ENCODE measurements at regions not wholly inside any gene's neighbourhood (a gene's known extent, or its start where the extent isn't known, plus 50 kb on each side); places are given as distances from the start of the nearest gene placed in this dataset.

DNA sequence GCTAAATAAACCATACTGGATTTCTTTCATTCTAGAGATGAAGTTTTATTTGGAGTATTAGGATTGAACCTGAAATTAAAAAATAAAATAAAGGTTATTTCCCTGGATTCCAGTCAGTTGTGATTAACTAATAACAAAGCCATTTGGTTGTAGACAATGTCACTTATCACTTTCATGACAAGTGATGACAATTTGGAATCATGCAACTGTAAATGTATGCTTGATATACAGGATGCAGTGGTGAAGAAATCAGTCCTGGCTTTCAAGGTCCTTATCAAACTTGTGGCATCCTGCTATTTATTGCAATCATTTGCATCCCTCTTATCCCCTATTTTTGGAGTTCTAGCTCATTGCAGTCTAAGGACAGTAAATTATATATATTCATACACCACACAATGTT is 425.2 kb downstream of the CHL1 start:
- DNase-seq (ENCODE audit: low spot score) (no peak), ATAC-seq (no peak)
- Histone ChIP-seq H3K27ac (ENCODE audit: low read depth) (no peak overlapping the region), H3K79me2 (replicated peaks; ENCODE audit: insufficient read depth) (no peaks in the 10 kb centered on the region), H2AFZ (no peak overlapping the region), H3F3A (replicated peaks; ENCODE audit: low read depth) (no peaks in the 10 kb centered on the region), H4K20me1 (replicated peaks; ENCODE audit: insufficient read depth) (no peaks in the 10 kb centered on the region), H3K9me2 (ENCODE audit: insufficient read depth) (no peaks in the 10 kb centered on the region), H3K4me1 (ENCODE audit: insufficient read depth) (no peaks in the 10 kb centered on the region), H3K36me3 (ENCODE audit: insufficient read depth) (no peaks in the 10 kb centered on the region), H3K4me2 (no peak overlapping the region), H3K4me3 (no peak overlapping the region), H3K27me3 (ENCODE audit: insufficient read depth) (no peaks in the 10 kb centered on the region)
- Mint-ChIP-seq H3K4me1 (no peaks in the 10 kb centered on the region), H3K9me3 (peaks cover 80% of the 10 kb centered on the region), H3K4me3 (no peak overlapping the region), H3K27ac (no peak overlapping the region), H3K36me3 (ENCODE audit: low read depth) (peaks cover 17% of the 10 kb centered on the region; the same call in 2 of the 3 replicates), H3K27me3 (ENCODE audit: insufficient read depth, low read depth, poor library complexity) (no peaks in the 10 kb centered on the region)
- TF ChIP-seq EZH2 (IDR thresholded peaks at IDR 0.05; ENCODE audit: low read depth, unreplicated experiment), result no peak
- TF ChIP-seq, protein P1, sequence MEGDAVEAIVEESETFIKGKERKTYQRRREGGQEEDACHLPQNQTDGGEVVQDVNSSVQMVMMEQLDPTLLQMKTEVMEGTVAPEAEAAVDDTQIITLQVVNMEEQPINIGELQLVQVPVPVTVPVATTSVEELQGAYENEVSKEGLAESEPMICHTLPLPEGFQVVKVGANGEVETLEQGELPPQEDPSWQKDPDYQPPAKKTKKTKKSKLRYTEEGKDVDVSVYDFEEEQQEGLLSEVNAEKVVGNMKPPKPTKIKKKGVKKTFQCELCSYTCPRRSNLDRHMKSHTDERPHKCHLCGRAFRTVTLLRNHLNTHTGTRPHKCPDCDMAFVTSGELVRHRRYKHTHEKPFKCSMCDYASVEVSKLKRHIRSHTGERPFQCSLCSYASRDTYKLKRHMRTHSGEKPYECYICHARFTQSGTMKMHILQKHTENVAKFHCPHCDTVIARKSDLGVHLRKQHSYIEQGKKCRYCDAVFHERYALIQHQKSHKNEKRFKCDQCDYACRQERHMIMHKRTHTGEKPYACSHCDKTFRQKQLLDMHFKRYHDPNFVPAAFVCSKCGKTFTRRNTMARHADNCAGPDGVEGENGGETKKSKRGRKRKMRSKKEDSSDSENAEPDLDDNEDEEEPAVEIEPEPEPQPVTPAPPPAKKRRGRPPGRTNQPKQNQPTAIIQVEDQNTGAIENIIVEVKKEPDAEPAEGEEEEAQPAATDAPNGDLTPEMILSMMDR (conservative IDR thresholded peaks at IDR 0.05; ENCODE audit: low read depth in 2 of 2), result no peak
- no peak for TF ChIP-seq ZNF331 (CRISPR knock-in tag; IDR thresholded peaks at IDR 0.05; ENCODE audit: low read depth)
- TF ChIP-seq STAT1 (IDR thresholded peaks at IDR 0.05; ENCODE audit: unreplicated experiment), result no peak
- TF ChIP-seq, protein P2, sequence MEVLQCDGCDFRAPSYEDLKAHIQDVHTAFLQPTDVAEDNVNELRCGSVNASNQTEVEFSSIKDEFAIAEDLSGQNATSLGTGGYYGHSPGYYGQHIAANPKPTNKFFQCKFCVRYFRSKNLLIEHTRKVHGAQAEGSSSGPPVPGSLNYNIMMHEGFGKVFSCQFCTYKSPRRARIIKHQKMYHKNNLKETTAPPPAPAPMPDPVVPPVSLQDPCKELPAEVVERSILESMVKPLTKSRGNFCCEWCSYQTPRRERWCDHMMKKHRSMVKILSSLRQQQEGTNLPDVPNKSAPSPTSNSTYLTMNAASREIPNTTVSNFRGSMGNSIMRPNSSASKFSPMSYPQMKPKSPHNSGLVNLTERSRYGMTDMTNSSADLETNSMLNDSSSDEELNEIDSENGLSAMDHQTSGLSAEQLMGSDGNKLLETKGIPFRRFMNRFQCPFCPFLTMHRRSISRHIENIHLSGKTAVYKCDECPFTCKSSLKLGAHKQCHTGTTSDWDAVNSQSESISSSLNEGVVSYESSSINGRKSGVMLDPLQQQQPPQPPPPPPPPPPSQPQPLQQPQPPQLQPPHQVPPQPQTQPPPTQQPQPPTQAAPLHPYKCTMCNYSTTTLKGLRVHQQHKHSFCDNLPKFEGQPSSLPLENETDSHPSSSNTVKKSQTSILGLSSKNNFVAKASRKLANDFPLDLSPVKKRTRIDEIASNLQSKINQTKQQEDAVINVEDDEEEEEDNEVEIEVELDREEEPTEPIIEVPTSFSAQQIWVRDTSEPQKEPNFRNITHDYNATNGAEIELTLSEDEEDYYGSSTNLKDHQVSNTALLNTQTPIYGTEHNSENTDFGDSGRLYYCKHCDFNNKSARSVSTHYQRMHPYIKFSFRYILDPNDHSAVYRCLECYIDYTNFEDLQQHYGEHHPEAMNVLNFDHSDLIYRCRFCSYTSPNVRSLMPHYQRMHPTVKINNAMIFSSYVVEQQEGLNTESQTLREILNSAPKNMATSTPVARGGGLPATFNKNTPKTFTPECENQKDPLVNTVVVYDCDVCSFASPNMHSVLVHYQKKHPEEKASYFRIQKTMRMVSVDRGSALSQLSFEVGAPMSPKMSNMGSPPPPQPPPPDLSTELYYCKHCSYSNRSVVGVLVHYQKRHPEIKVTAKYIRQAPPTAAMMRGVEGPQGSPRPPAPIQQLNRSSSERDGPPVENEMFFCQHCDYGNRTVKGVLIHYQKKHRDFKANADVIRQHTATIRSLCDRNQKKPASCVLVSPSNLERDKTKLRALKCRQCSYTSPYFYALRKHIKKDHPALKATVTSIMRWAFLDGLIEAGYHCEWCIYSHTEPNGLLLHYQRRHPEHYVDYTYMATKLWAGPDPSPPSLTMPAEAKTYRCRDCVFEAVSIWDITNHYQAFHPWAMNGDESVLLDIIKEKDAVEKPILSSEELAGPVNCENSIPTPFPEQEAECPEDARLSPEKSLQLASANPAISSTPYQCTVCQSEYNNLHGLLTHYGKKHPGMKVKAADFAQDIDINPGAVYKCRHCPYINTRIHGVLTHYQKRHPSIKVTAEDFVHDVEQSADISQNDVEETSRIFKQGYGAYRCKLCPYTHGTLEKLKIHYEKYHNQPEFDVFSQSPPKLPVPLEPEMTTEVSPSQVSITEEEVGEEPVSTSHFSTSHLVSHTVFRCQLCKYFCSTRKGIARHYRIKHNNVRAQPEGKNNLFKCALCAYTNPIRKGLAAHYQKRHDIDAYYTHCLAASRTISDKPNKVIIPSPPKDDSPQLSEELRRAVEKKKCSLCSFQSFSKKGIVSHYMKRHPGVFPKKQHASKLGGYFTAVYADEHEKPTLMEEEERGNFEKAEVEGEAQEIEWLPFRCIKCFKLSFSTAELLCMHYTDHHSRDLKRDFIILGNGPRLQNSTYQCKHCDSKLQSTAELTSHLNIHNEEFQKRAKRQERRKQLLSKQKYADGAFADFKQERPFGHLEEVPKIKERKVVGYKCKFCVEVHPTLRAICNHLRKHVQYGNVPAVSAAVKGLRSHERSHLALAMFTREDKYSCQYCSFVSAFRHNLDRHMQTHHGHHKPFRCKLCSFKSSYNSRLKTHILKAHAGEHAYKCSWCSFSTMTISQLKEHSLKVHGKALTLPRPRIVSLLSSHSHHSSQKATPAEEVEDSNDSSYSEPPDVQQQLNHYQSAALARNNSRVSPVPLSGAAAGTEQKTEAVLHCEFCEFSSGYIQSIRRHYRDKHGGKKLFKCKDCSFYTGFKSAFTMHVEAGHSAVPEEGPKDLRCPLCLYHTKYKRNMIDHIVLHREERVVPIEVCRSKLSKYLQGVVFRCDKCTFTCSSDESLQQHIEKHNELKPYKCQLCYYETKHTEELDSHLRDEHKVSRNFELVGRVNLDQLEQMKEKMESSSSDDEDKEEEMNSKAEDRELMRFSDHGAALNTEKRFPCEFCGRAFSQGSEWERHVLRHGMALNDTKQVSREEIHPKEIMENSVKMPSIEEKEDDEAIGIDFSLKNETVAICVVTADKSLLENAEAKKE (CRISPR knock-in tag; IDR thresholded peaks at IDR 0.05), result no peak
- TF ChIP-seq CREB1 (CRISPR knock-in tag; IDR thresholded peaks at IDR 0.05; ENCODE audit: low read depth), result no peak
- TF ChIP-seq EZH2phosphoT487 (IDR thresholded peaks at IDR 0.05; ENCODE audit: unreplicated experiment), result no peak
- TF ChIP-seq POLR2AphosphoS5 (IDR thresholded peaks at IDR 0.05; ENCODE audit: low read depth), result no peak
- TF ChIP-seq, protein P3, sequence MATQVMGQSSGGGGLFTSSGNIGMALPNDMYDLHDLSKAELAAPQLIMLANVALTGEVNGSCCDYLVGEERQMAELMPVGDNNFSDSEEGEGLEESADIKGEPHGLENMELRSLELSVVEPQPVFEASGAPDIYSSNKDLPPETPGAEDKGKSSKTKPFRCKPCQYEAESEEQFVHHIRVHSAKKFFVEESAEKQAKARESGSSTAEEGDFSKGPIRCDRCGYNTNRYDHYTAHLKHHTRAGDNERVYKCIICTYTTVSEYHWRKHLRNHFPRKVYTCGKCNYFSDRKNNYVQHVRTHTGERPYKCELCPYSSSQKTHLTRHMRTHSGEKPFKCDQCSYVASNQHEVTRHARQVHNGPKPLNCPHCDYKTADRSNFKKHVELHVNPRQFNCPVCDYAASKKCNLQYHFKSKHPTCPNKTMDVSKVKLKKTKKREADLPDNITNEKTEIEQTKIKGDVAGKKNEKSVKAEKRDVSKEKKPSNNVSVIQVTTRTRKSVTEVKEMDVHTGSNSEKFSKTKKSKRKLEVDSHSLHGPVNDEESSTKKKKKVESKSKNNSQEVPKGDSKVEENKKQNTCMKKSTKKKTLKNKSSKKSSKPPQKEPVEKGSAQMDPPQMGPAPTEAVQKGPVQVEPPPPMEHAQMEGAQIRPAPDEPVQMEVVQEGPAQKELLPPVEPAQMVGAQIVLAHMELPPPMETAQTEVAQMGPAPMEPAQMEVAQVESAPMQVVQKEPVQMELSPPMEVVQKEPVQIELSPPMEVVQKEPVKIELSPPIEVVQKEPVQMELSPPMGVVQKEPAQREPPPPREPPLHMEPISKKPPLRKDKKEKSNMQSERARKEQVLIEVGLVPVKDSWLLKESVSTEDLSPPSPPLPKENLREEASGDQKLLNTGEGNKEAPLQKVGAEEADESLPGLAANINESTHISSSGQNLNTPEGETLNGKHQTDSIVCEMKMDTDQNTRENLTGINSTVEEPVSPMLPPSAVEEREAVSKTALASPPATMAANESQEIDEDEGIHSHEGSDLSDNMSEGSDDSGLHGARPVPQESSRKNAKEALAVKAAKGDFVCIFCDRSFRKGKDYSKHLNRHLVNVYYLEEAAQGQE (IDR thresholded peaks at IDR 0.05; ENCODE audit: unreplicated experiment), result no peak
- TF ChIP-seq, protein P4, sequence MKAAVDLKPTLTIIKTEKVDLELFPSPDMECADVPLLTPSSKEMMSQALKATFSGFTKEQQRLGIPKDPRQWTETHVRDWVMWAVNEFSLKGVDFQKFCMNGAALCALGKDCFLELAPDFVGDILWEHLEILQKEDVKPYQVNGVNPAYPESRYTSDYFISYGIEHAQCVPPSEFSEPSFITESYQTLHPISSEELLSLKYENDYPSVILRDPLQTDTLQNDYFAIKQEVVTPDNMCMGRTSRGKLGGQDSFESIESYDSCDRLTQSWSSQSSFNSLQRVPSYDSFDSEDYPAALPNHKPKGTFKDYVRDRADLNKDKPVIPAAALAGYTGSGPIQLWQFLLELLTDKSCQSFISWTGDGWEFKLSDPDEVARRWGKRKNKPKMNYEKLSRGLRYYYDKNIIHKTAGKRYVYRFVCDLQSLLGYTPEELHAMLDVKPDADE (IDR thresholded peaks at IDR 0.05), result no peak
- TF ChIP-seq NANOG (IDR thresholded peaks at IDR 0.05; ENCODE audit: borderline replicate concordance), result no peak
- no peak for TF ChIP-seq ZNF114 (CRISPR knock-in tag; IDR thresholded peaks at IDR 0.05)

All from GM23338 (cell line).